Tibial nerve (tissue), 4 donors: ENCODE measurements at regions not wholly inside any gene's neighbourhood (a gene's known extent, or its start where the extent isn't known, plus 50 kb on each side); places are given as distances from the start of the nearest gene placed in this dataset.

Experiments
- DNase-seq, 2 donors: peaks; one replicate each; pipeline ENCODE4 v3.0.0-alpha.2; 2019; ENCODE audit warnings: low spot score in 2 of 2
- H3K27ac ChIP-seq, 4 donors: fragments of 200-600 bp; sonication (generic) in 3 of 4; one replicate each; pipeline ENCODE4 v1.5.1; 2017 to 2019; ENCODE audit warnings: mild to moderate bottlenecking in 1 of 4
- H3K27me3 ChIP-seq, 2 donors: fragments of 200-600 bp; sonication (generic) in 1 of 2; one replicate each; pipeline versions ENCODE4 v1.5.1 to v1.6.0; 2017 to 2019
- H3K36me3 ChIP-seq, 3 donors: fragments of 200-600 bp; sonication (generic); one replicate each; pipeline ENCODE4 v1.5.1; 2018 to 2019
- H3K4me1 ChIP-seq, 4 donors: fragments of 200-600 bp; sonication (generic) in 3 of 4; one replicate each; pipeline ENCODE4 v1.5.1; 2017 to 2019
- H3K4me3 ChIP-seq, 4 donors: fragments of 200-600 bp; sonication (generic) in 3 of 4; one replicate each; pipeline ENCODE4 v1.5.1; 2017 to 2019; ENCODE audit warnings: mild to moderate bottlenecking in 1 of 4, moderate library complexity in 1 of 4
- H3K9me3 ChIP-seq, 4 donors: fragments of 200-600 bp; sonication (generic) in 3 of 4; one replicate each; pipeline ENCODE4 v1.5.1; 2017 to 2019
- CTCF ChIP-seq, 5 experiments: fragments of 200-600 bp in 3 of 5; fragments of 450-650 bp in 2 of 5; sonication (generic) in 3 of 5; IDR thresholded peaks; one replicate each; pipeline ENCODE4 v1.5.1; 2016 to 2019; ENCODE audit warnings: antibody characterized with exemption in 5 of 5, mild to moderate bottlenecking in 3 of 5, moderate library complexity in 2 of 5
- EP300 ChIP-seq, 2 donors: sonication (generic); formaldehyde crosslinking; IDR thresholded peaks; one replicate each; pipeline ENCODE4 v1.6.1; 2017; ENCODE audit warnings: antibody characterized with exemption in 2 of 2, mild to moderate bottlenecking in 1 of 2
- POLR2A ChIP-seq, 2 donors: fragments of 450-650 bp; IDR thresholded peaks; one replicate each; pipeline ENCODE4 v1.6.1; 2017; ENCODE audit warnings: antibody characterized with exemption in 2 of 2, mild to moderate bottlenecking in 2 of 2, moderate library complexity in 2 of 2
- WGBS, 2 donors: methylation state at CpG; one replicate each; pipeline ENCODE4 v1.1.5; 2018; 5-methylcytosine and 5-hydroxymethylcytosine counted together

- 74 to 83% methylated on average over 10 of the region's 10 CpGs for WGBS, 2 donors
- Histone ChIP-seq H3K4me1 (peaks cover 0 to 8% (median 0%) of the 10 kb centered on the region in 4 donors), H3K4me3 (no peak overlapping the region), H3K36me3 (no peaks in the 10 kb centered on the region), H3K9me3 (no peaks in the 10 kb centered on the region), H3K27me3 (peaks cover 0 to 6% of the 10 kb centered on the region in 2 donors), H3K27ac (no peak overlapping the region)
- TF ChIP-seq POLR2A (IDR thresholded peaks at IDR 0.05) (no peak), CTCF (IDR thresholded peaks at IDR 0.05) (no peak), EP300 (IDR thresholded peaks at IDR 0.05) (no peak)
- no peak for DNase-seq
Observed at GRCh38 chr6:10310826-10311225, 104.0 kb downstream of the TFAP2A start.

- Histone ChIP-seq H3K4me3 (no peak overlapping the region), H3K4me1 (peaks cover 0 to 6% (median 0%) of the 10 kb centered on the region in 4 donors), H3K9me3 (no peaks in the 10 kb centered on the region), H3K27me3 (peaks cover 0 to 6% of the 10 kb centered on the region in 2 donors), H3K27ac (no peak overlapping the region), H3K36me3 (no peaks in the 10 kb centered on the region)
- DNase-seq, result no peak
- TF ChIP-seq CTCF (IDR thresholded peaks at IDR 0.05), result no peak
- TF ChIP-seq POLR2A (IDR thresholded peaks at IDR 0.05), result no peak
- TF ChIP-seq EP300 (IDR thresholded peaks at IDR 0.05), result no peak
- WGBS, 2 donors, result 54 to 59% methylated on average over 4 of the region's 4 CpGs
Observed at GRCh38 chr6:10310330-10310653, 104.6 kb downstream of the TFAP2A start.

GRCh38 chr6:10309457-10310329 lies 105.2 kb downstream of the TFAP2A start:
- no peak for DNase-seq
- Histone ChIP-seq H3K27me3 (peaks cover 0 to 6% of the 10 kb centered on the region in 2 donors), H3K36me3 (no peaks in the 10 kb centered on the region), H3K4me3 (no peak overlapping the region), H3K27ac (no peak overlapping the region), H3K4me1 (peaks cover 0 to under 1% (median 0%) of the 10 kb centered on the region in 4 donors), H3K9me3 (no peaks in the 10 kb centered on the region)
- TF ChIP-seq POLR2A (IDR thresholded peaks at IDR 0.05) (no peak), CTCF (IDR thresholded peaks at IDR 0.05) (no peak), EP300 (IDR thresholded peaks at IDR 0.05) (no peak)
- WGBS, 2 donors, result 57 to 58% methylated on average over 7 of the region's 7 CpGs

- Histone ChIP-seq H3K9me3 (no peaks in the 10 kb centered on the region), H3K4me3 (no peak overlapping the region), H3K27me3 (peaks cover 0 to 6% of the 10 kb centered on the region in 2 donors), H3K4me1 (no peaks in the 10 kb centered on the region), H3K27ac (no peak overlapping the region), H3K36me3 (no peaks in the 10 kb centered on the region)
- TF ChIP-seq EP300 (IDR thresholded peaks at IDR 0.05), result no peak
- no peak for TF ChIP-seq CTCF (IDR thresholded peaks at IDR 0.05)
- TF ChIP-seq POLR2A (IDR thresholded peaks at IDR 0.05), result no peak
- WGBS, 2 donors, result 42 to 55% methylated on average over 3 of the region's 3 CpGs
- no peak for DNase-seq
Observed at GRCh38 chr6:10307476-10307875, 107.4 kb downstream of the TFAP2A start.

GRCh38 chr6:10307028-10307427 lies 107.8 kb downstream of the TFAP2A start:
- TF ChIP-seq EP300 (IDR thresholded peaks at IDR 0.05) (no peak), CTCF (IDR thresholded peaks at IDR 0.05) (no peak), POLR2A (IDR thresholded peaks at IDR 0.05) (no peak)
- Histone ChIP-seq H3K4me3 (no peak overlapping the region), H3K27me3 (peaks cover 0 to 6% of the 10 kb centered on the region in 2 donors), H3K4me1 (no peaks in the 10 kb centered on the region), H3K27ac (no peak overlapping the region), H3K9me3 (no peaks in the 10 kb centered on the region), H3K36me3 (no peaks in the 10 kb centered on the region)
- WGBS, 2 donors, result 94 to 95% methylated on average over 7 of the region's 7 CpGs
- no peak for DNase-seq
